ENCODE measurements at regions not wholly inside any gene's neighbourhood (a gene's known extent, or its start where the extent isn't known, plus 50 kb on each side); places are given as distances from the start of the nearest gene placed in this dataset.

GRCh38 chr12:40502322-40502721 lies 189.9 kb upstream of the CNTN1 start:
- no peak for TF ChIP-seq POLR2A (IDR thresholded peaks at IDR 0.05)
- TF ChIP-seq CTCF (IDR thresholded peaks at IDR 0.05) = no peak
- Histone ChIP-seq H3K9me3 (no peaks in the 10 kb centered on the region), H3K4me3 (no peak overlapping the region), H3K27me3 (no peaks in the 10 kb centered on the region), H3K4me1 (no peaks in the 10 kb centered on the region), H3K36me3 (no peaks in the 10 kb centered on the region), H3K27ac (no peak overlapping the region)
- intact Hi-C loops (cut with DNase I) = no loop called here
- DNase-seq = no peak
- WGBS (ENCODE audit: insufficient coverage, low coverage, low lambda C conversion rate, missing lambda C conversion rate) = 18% methylated on average over 3 of the region's 3 CpGs
- no peak for ATAC-seq

GRCh38 chr12:40505327-40505726 lies 186.9 kb upstream of the CNTN1 start:
- intact Hi-C loops (cut with DNase I) = no loop called here
- TF ChIP-seq CTCF (IDR thresholded peaks at IDR 0.05) = no peak
- TF ChIP-seq POLR2A (IDR thresholded peaks at IDR 0.05) = no peak
- H3K4me3 ChIP-seq = no peak overlapping the region

GRCh38 chr12:40508421-40508820 lies 183.8 kb upstream of the CNTN1 start:
- no peak overlapping the region for H3K27ac ChIP-seq
- no peaks in the 10 kb centered on the region for H3K27me3 ChIP-seq
- no peak for ATAC-seq
- H3K36me3 ChIP-seq = no peaks in the 10 kb centered on the region
- no peak for DNase-seq
- intact Hi-C loops (cut with DNase I) = no loop called here
- H3K4me1 ChIP-seq = no peaks in the 10 kb centered on the region
- 16% methylated on average over 1 of the region's 1 CpG for WGBS (ENCODE audit: insufficient coverage, low coverage, low lambda C conversion rate, missing lambda C conversion rate)
- no peak overlapping the region for H3K4me3 ChIP-seq
- no peaks in the 10 kb centered on the region for H3K9me3 ChIP-seq
- TF ChIP-seq POLR2A (IDR thresholded peaks at IDR 0.05) = no peak
- no peak for TF ChIP-seq CTCF (IDR thresholded peaks at IDR 0.05)

More at GRCh38 chr12:40505327-40505726, 186.9 kb upstream of the CNTN1 start:
- 0% methylated on average over 1 of the region's 1 CpG for WGBS (ENCODE audit: insufficient coverage, low coverage, low lambda C conversion rate, missing lambda C conversion rate)
- Histone ChIP-seq H3K9me3 (no peaks in the 10 kb centered on the region), H3K27ac (no peak overlapping the region), H3K27me3 (no peaks in the 10 kb centered on the region), H3K36me3 (no peaks in the 10 kb centered on the region), H3K4me1 (no peaks in the 10 kb centered on the region)
- ATAC-seq (no peak), DNase-seq (no peak)

GRCh38 chr12:40511341-40511740 lies 180.9 kb upstream of the CNTN1 start:
- Histone ChIP-seq H3K36me3 (no peaks in the 10 kb centered on the region), H3K27me3 (no peaks in the 10 kb centered on the region), H3K27ac (no peak overlapping the region), H3K4me1 (no peaks in the 10 kb centered on the region), H3K9me3 (no peaks in the 10 kb centered on the region), H3K4me3 (no peak overlapping the region)
- no peak for DNase-seq
- TF ChIP-seq CTCF (IDR thresholded peaks at IDR 0.05) (no peak), POLR2A (IDR thresholded peaks at IDR 0.05) (no peak)
- intact Hi-C loops (cut with DNase I) = no loop called here
- whole genome bisulfite sequencing (ENCODE audit: insufficient coverage, low coverage, low lambda C conversion rate, missing lambda C conversion rate) = 52% methylated on average over 5 of the region's 5 CpGs
- ATAC-seq = no peak
